ENCODE measurements at regions not wholly inside any gene's neighbourhood (a gene's known extent, or its start where the extent isn't known, plus 50 kb on each side); places are given as distances from the start of the nearest gene placed in this dataset.

- in situ Hi-C loops (cut with MboI; ENCODE audit: low pct_ligation_motif_present in 1 of 4, low pct_unique_long_range_greater_than_20kb in 1 of 4, low sequenced_read_pairs in 3 of 4) (no loop called here), intact Hi-C loops (cut with DNase I; ENCODE audit: low total_unique reads) (no loop called here)
- Histone ChIP-seq H3K27me3 (no peaks in the 10 kb centered on the region), H3K9me3 (no peaks in the 10 kb centered on the region), H3K4me3 (no peak overlapping the region), H3K4me1 (no peaks in the 10 kb centered on the region), H3K27ac (no peak overlapping the region), H3K36me3 (no peaks in the 10 kb centered on the region)
- no peak for DNase-seq
- whole genome bisulfite sequencing, 2 donors (ENCODE audit: low coverage in 1 of 2), result 71 to 91% methylated on average over 2 to 4 of the region's 4 CpGs
- TF ChIP-seq EP300 (IDR thresholded peaks at IDR 0.05; ENCODE audit: low read depth) (no peak), CTCF (IDR thresholded peaks at IDR 0.05) (no peak), POLR2AphosphoS5 (IDR thresholded peaks at IDR 0.05) (no peak), POLR2A (IDR thresholded peaks at IDR 0.05) (no peak)
Measured at GRCh38 chr20:23278172-23278571, 72.4 kb upstream of the NXT1 start.

DNA sequence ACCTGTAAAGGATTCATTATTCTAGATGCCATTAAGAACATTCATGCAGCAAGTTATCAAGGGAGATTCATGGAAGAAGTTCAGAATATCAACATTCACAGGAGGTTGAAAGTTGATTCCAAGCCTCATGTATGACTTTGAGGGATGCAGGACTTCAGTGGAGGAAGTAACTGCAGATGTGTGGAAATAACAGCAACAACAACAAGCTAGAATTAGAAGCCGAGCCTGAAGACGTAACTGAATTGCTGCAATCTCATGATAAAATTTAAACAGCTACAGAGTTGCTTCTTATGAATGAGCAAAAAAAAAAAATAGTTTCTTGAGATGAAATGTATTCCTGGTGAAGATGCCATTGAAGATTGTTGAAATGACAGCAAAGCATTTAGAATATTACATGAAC lies 73.3 kb upstream of the NXT1 start:
- no peaks in the 10 kb centered on the region for H3K36me3 ChIP-seq
- H3K27ac ChIP-seq, result no peak overlapping the region
- WGBS, 2 donors (ENCODE audit: low coverage in 1 of 2), result 62 to 72% methylated on average over 2 of the region's 2 CpGs
- intact Hi-C loops (cut with DNase I; ENCODE audit: low total_unique reads) (no loop called here), in situ Hi-C loops (cut with MboI; ENCODE audit: low pct_ligation_motif_present in 1 of 4, low pct_unique_long_range_greater_than_20kb in 1 of 4, low sequenced_read_pairs in 3 of 4) (no loop called here)
- H3K4me3 ChIP-seq, result no peak overlapping the region
- TF ChIP-seq CTCF (IDR thresholded peaks at IDR 0.05) (no peak), EP300 (IDR thresholded peaks at IDR 0.05; ENCODE audit: low read depth) (no peak), POLR2A (IDR thresholded peaks at IDR 0.05) (no peak), POLR2AphosphoS5 (IDR thresholded peaks at IDR 0.05) (no peak)
- no peak for DNase-seq
- H3K27me3 ChIP-seq, result no peaks in the 10 kb centered on the region
- H3K9me3 ChIP-seq, result no peaks in the 10 kb centered on the region
- H3K4me1 ChIP-seq, result no peaks in the 10 kb centered on the region

GRCh38 chr20:23273776-23274175 lies 76.8 kb upstream of the NXT1 start:
- no peaks in the 10 kb centered on the region for H3K4me1 ChIP-seq
- in situ Hi-C loops (cut with MboI; ENCODE audit: low pct_ligation_motif_present in 1 of 4, low pct_unique_long_range_greater_than_20kb in 1 of 4, low sequenced_read_pairs in 3 of 4) (no loop called here), intact Hi-C loops (cut with DNase I; ENCODE audit: low total_unique reads) (no loop called here)
- DNase-seq, result no peak
- H3K27ac ChIP-seq, result no peak overlapping the region
- H3K36me3 ChIP-seq, result no peaks in the 10 kb centered on the region
- TF ChIP-seq CTCF (IDR thresholded peaks at IDR 0.05) (no peak), EP300 (IDR thresholded peaks at IDR 0.05; ENCODE audit: low read depth) (no peak), POLR2AphosphoS5 (IDR thresholded peaks at IDR 0.05) (no peak), POLR2A (IDR thresholded peaks at IDR 0.05) (no peak)
- H3K27me3 ChIP-seq, result no peaks in the 10 kb centered on the region
- no peak overlapping the region for H3K4me3 ChIP-seq
- H3K9me3 ChIP-seq, result no peaks in the 10 kb centered on the region
- WGBS, 2 donors (ENCODE audit: low coverage in 1 of 2), result 76% methylated on average over 3 of the region's 3 CpGs; no CpG with 5 or more reads in 1 of the 2 donors

- Histone ChIP-seq H3K4me3 (no peak overlapping the region), H3K27me3 (no peaks in the 10 kb centered on the region), H3K4me1 (no peaks in the 10 kb centered on the region), H3K27ac (no peak overlapping the region), H3K36me3 (no peaks in the 10 kb centered on the region), H3K9me3 (no peaks in the 10 kb centered on the region)
- DNase-seq, result no peak
- in situ Hi-C loops (cut with MboI; ENCODE audit: low pct_ligation_motif_present in 1 of 4, low pct_unique_long_range_greater_than_20kb in 1 of 4, low sequenced_read_pairs in 3 of 4) (no loop called here), intact Hi-C loops (cut with DNase I; ENCODE audit: low total_unique reads) (no loop called here)
- TF ChIP-seq POLR2A (IDR thresholded peaks at IDR 0.05) (no peak), EP300 (IDR thresholded peaks at IDR 0.05; ENCODE audit: low read depth) (no peak), POLR2AphosphoS5 (IDR thresholded peaks at IDR 0.05) (no peak), CTCF (IDR thresholded peaks at IDR 0.05) (no peak)
- WGBS, 2 donors (ENCODE audit: low coverage in 1 of 2), result 85% methylated on average over 6 of the region's 6 CpGs; no CpG with 5 or more reads in 1 of the 2 donors
Measured at GRCh38 chr20:23272176-23273029, 78.2 kb upstream of the NXT1 start.

All from transverse colon (tissue), 4 donors.